Activated CD4-positive, alpha-beta T cell treated with anti-CD3 and anti-CD28 coated beads, Interleukin-2, amount 50 U/mL, for 1 hour (primary cell): ENCODE measurements at regions not wholly inside any gene's neighbourhood (a gene's known extent, or its start where the extent isn't known, plus 50 kb on each side); places are given as distances from the start of the nearest gene placed in this dataset.
"Not testable (repeated sequence)": the region's sequence is repeated elsewhere in the genome, so short reads cannot be mapped to it uniquely, and the experiment has no call there.

Source experiments
- DNase-seq: peaks from one replicate; pipeline ENCODE4 v3.0.0-alpha.2; 2020

DNA sequence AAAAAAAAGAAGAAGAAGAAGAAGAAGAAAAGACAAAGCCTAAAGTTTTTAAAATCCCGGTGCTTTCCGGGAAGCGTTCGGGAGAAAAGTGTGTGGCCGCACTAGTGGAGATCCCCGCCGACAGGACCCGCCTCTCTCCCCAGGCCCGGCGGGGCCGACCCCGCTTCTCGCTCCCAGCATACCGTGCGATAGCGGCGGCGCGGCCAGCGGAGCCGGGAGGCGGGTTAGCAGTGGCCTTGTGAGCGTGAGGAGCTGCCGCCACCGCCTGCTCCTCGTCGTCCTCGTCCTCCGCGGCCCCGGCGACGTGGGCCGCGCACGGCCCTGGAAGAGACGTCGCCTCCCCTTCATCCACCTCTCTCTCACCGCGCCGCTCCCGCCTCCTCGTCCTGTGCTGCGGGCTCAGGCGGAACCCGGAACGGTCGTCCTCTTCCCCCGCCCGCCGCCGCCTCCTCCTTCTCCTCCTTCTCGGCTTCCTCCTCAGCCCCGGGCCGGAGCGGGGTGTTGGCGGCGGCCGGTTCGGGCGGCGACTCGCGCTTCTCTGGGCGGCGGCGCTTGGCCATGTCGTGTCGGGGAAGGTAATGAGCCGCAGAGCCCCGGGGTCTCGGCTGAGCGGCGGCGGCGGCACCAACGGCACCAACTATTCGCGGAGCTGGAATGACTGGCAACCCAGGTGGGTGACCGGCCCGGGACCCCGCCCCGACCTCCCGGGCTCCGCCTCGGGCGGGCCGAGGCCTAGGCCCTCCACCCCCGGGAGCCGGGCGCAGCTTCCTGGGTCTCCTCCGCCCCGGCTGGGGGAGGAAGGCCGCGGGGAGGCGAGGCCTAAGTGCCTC lies 62.6 kb upstream of the CDR2 start:
- peak; percentile 55 for DNase-seq

- not testable (repeated sequence) for DNase-seq
These were observed 62.0 kb upstream of the CDR2 start for GRCh38 chr16:22436326-22436822.

DNA sequence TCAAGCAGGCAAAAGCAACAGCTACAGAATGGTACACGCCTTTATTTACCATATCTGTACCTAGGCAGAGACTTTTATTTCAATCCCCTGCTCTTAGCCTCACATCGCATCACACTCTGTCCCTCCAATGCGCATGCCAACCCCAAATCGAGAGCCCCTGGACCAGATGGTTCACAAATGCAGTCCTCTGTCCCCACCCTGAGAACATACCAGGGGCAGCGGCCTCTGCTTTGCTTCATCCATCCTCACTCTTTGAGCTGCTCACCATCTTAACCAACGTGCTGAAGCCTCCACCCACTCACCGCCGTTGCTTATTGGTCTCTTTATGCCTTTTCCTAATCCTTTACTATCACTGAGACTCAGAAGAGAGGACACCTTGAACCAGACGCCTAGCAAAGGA lies 56.9 kb upstream of the CDR2 start:
- DNase-seq, result not testable (repeated sequence)

GRCh38 chr16:22428654-22429053 lies 54.2 kb upstream of the CDR2 start:
- DNase-seq, result no peak

DNA sequence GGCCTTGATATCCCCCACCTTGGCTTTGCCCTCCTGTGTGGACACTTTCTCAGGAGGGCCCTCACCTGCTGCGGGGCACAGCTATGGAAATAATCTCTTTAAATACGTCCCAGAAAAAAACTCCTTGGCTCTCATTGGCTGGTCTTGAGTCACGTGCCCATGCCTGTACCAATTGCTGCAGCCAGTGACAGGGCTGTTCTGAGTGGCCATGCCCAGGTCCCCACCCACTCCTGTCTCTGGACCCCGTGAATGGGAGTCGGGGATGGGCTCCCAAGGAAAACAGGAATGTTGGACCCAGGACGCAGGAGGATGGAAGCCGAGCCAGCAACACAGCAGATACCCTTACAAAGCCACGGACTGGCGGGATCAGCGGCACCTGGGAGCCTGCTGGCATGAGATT lies 53.1 kb upstream of the CDR2 start:
- no peak for DNase-seq

DNA sequence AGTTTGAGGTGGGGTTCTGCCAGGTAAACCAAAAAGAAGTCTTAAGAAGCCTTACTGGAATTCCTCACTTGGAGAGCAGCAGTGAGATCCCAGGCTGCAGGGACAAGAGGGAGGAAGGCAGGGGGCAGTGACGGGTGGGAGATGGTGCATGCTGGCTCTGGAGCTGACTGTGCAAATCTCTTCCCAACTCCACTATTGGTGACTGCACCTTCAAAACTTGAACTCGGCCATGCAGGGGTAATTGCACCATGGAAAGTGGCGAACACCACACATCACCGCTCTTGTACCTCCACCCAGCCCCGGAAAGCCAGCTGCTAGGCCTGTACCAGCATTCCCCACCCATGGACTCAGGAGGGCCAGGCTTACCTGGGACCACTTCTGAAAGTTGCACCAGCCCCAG lies 51.4 kb upstream of the CDR2 start:
- DNase-seq, result no peak

DNA sequence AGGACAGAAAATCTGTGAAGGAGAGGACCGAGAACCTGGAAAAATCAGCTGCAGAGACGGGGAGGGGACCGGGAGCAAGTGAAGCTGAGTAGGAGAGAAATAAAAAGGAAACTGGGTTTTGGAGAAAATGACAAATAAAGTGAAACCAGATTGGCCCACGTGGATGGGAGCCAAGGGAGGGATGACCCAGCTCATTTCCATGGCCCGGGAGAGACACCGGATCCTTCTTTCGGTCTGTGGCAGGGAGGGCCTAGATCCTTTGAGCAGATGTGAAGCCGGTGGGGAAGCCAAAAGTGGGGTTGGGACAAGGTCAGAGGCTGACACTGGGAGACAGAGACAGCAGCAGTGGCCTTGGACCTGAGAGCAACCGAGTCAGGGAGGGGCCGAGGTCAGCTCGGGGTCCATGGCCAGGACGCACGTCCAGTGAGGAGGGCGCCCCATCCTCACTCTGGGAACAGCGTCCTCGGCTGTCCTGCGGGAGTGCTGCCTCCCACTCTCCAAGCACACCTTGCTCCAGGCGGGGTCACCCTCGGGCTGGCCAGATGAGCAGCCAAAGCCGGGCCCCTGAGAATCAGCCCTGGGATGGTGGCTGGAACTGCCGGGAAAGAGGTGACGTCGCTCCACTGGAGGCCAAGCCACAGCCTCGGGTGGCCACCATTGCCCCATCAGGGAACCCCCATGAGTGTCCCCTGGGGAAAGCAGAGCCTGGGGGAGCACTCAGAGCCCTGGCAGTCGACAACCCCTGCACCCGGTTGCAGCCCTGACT lies 50.8 kb upstream of the CDR2 start:
- no peak for DNase-seq

DNA sequence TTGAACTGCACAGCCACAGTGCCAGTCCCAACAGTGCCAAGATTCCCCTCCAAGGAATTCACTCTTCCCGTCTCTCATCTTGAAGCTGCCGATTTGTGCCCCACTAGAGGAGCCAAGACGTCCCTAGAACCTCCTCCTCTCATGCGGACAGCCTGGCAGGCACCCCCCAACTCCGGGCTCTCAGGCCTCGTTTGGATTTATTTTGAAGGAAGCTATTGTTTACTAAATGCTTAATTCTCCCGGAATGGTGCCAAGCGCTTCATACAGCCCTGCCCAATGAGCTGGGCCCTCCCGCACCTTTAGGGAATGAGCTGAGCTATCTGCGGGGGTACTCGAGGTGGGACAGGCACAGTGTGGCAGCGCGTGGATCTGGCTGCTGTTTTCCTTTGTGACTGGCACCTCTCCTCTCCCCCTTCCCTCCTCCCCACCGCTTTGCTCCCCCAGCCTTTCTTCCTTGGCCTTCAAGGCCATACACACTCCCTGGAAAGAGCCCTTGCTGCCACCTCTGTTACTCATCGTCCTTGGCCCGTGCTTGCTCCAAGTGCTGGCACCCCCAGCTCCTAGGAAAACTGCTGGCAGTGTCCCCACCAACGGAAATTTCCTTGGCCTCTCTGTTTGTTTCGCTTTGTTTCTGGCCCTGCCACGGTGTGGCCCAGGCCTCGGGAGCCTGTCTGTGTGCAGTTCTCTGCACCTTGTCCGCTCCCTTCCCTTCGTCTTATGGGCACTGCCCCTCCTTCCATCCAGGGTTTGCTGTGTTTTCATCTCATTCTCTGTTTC lies 49.9 kb upstream of the CDR2 start:
- DNase-seq, result no peak
